ENCODE measurements at regions not wholly inside any gene's neighbourhood (a gene's known extent, or its start where the extent isn't known, plus 50 kb on each side); places are given as distances from the start of the nearest gene placed in this dataset.

DNA sequence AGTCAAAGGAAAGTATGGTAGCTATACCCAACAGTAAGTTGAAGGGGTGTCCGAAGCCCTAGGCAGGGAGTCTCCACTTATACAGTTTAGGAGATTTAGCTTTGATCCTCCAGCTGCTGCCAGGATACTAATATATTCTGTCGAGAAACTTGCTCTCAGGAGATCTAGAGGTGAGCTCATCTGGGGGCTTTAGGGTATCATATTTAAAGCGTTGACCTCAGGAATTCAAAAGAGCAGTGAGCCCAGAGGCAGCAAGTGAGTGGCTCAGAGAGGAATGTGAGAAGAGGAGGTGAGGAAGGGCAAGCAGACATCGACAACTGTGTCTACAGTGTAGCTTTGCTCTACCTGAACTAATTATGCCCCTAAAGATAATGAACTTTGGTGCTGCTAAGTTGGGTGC, 245.1 kb upstream of the LRTM1 start:
- DNase-seq: no peak

DNA sequence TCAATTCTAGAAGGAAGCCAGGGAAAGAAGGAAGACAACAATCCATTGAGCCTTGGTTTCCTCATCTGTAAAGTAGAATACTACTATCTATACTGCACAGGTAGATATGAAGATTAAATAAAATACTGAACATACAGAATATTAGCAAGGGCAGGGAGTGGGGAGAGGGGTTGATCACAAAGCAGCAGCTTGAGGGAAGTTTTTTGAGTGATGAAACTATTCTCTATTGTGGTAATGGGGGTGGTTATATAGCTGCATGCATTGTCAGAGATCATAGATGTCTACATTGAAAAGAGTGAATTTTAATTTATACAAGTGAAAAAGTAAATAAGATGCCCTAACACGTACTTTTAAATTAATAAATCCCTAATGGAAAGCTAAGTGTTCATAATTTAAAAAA, 242.6 kb upstream of the LRTM1 start:
- DNase-seq: no peak

DNA sequence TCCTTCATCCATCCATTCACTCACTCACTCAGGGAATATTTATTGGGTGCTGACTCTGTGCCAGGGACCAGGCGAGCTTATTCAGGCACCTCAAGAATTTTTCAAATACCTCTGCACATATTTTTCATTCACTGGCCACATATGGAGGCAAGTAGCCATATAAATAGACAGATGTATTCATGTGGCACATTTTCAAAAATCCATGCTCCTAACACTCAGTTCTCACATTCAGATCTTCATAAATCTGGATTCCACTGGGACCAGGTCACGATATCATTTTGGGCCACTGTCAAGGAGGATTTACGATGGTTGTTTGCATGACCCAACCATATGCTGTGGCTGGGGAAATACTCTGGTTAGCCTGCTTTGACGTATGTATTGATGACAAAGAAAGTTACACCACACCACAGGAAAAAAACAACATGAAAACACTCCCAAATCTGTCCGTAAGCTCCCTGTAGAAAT, 241.8 kb upstream of the LRTM1 start:
- no peak for DNase-seq

DNA sequence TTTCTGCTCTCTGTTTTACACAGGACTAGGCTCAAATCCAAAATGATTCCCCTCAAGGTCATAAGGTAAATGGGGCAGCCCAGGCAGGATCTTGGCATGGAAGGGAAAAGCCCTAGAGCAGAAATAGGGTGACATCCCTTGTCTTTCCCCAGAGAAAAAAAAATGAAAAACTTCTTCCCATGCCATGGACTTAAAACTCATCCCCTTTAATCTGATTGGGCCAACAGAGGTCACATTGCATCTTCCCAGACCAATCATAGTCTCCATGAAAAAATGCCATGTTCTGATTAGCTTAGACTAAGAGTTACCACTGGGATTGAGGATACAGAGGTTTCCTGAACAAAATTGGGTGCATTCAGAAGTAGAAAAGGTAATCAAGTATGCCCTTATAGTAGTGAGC, 241.3 kb upstream of the LRTM1 start:
- no peak for DNase-seq

DNA sequence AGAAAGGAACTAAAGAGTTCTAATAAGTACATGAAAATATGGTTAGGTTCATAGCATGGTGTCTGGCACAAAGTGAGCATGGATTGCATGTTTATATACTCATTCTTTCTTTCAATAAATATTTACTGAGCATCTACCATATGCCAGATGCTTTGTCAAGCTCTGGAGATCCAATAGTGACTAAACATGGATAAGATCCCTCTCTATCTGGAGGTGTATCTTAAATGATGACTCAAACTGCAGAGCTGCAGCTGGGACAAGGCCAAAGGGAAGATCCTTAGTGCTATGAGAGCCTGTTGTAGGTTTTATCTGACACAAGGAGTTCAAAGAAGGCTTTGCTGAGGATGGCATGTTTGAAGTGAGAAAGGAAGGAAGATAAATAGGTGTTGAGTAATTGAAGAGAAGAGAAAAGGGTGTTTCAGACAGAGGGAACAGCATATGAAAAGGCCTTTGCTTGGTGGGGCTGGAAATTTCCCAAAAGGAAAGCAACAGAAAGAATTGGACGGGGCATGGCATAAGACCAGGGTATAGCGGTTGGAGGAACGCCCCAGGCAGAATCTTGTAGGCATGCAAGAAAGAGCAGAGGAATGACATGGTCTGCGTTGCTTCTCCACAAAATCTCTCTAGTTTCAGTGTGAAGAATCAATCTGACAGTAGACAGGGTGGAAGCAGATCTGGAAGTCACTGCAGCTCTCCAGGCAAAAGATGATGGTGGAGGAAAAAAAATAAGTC, 239.9 kb upstream of the LRTM1 start:
- no peak for DNase-seq

DNA sequence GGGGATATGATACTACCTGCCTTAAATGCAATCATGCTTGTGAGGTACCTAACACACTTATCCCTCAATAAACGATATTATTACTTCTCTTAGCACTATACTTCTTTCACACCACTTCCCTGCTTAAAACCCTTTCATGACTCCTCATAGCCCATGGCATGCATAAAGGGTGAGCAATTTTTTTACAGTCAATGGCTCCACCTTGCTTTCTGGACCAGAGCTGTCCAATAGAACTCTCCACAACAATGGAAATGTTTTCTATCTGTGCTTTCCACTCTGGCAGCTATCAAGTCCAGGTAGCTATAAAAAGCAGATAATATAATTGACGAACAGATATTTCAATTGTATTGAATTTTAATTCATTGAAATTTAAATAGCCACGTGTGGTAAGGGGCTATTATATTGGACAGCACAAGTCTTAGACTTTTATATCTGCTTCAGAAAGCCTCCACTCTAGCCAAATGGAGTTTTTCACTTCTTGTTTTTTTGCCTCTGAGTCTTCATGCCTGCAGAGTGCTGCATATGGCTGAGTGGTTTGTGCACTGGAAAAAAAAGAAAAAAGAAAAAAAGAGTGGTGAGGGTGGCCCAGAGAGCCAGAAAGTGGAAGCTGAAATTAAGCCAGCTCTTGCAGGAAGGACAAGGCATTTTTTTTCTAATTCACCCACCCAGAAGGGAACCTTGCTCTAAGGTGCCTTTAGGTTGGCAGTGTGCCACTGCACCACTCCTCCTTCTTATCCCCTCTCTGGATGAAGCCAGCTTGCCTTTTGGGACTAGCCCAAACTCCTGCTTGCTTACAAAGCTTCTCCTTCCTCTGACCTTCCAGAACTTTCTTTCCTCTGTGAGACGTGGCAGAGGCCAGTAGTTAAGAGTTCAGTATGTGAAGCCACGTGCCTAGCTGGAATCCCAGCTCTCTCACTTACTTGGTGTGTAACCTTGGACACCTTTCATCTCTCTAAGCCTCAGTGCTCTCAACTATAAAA, 239.0 kb upstream of the LRTM1 start:
- DNase-seq: no peak

DNA sequence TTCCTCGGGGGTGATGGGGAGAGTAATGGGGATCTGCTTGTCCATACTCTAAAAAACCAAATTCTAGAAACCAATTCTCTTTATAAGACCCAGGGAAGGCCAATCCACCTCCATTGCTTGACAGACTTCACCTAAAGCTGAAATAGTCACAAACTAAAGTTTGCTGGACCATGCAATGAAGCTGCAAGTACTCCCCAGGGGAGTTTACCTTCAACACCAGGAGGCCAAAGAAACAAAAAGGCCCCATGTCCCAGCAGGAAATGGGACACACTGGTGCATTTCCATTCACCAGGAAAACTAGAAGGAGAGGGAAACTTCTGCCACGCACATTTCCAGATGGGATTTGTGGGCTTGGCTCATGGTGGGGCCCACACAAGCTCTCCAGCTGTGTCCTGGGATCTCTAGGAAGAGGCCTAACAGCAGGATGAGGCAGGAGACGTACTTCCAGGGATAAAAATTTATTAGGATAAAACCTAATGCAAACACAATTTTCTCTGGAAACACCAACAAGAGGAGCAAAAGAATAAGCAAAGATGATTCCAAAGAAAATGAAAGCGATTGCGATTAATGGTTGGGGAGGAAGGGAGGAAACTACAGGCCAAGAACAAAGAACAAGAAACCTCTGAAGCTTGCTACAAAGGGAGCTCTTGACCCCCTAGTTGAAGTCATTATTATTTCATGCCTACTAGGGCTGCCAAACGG, 238.0 kb upstream of the LRTM1 start:
- DNase-seq: no peak

DNA sequence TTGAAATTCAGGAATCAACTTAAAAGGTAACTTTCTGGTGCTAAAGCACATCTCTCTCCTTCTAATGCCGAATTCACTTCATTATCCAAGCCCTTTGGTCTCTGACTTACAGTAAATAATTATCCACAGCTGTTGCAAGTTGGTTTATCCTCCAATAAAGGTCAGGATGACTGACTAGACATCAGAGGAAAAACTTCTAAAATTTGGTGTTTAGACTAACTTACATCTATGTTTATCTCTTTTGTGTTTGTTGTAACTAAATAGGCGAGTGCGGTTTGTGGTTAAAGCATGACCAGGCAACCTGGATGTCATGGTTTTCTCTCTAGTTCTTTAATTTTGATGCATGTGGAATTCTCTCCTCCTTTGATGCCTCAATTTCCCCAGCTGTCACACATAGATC, 237.4 kb upstream of the LRTM1 start:
- DNase-seq: no peak

DNA sequence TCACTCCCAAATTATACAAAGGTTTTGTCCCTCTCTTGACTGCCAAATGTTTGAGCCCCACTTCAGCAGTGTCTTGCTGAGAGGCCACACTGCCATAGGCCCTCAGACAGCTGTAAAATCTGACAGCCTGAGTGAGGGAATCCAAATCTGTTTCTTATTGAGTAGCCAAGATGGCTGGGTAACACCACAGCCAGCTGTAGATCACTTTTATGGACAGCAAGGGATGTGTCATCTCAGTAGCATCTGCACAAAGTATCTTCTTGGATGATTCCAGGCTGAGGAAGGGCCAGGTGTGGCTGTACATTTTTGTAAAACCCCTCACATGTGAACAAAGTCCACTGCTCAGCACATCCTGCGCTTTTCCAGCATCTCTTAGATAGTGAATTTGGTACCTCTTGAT, 237.0 kb upstream of the LRTM1 start:
- no peak for DNase-seq

DNA sequence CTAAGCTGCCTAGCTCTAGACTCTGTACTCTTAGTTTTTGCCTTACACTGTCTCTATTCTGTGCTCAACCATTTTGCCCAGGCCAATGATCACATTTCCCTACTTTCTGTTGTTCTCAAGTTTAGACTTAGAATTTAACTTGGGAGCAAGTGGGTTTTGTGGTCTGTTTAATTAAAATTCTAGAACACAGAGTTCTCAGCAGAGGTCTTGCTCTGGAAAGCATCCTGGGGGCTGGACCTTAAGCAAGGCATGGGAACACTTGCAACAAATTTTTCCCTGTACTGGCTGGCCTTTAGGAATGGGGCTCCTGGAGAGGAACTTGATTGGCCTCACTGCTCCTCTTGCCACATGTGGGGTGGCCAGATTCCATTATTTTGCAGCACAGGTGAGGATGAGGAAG, 236.3 kb upstream of the LRTM1 start:
- DNase-seq: no peak

DNA sequence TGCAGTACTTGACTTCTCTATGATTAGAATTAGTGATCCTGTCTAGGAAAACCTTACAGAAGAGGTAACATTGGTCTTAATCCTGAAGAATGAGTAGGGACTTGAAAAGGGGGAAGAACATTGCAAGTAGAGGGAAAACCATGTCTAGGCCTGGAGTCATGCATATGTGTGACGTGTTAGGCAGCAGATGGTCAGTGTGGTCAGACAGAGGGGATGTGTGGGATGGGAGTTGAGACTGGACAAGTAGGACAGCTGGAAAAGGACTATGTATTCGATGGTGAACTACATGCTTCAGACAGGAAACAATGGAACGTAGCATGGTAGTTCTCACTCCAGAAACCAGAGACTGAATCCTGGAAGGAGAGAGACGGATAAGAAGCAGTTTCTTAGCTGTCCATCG, 235.6 kb upstream of the LRTM1 start:
- no peak for DNase-seq

DNA sequence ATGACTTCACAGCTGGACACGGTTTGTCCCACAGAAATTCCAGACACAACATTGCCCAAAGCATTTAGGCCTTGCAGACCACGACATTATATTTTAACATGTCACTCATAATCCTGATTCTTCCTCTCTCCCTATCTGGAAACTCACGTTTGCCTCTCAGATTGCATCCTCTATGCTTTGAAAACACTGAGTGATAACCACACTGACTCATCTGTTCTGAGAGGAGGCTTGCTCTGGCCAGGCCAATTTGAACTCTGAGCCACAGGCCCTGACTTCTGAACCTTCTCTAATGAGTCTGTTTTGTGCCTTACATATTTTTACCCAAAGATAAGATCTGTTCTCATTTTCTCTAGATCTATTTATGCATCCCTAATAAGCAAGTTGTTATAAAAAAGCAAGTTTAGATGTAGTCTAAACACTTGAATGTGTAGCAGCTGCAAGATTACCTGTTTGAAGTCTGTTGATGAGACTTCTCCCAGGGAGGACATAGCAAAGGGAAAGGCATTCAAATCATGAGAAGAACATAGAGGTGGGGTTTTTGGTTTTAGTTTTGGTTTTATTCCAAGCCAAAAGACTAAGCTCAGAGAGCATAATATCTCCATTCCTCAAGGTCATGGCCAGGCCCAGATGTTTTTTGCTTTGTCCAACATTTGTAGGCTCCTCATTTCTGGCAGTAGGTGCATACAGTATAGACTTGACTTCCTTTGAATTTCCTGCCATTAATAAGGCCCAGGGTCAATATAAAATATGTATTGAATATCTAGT, 234.4 kb upstream of the LRTM1 start:
- DNase-seq: no peak

DNA sequence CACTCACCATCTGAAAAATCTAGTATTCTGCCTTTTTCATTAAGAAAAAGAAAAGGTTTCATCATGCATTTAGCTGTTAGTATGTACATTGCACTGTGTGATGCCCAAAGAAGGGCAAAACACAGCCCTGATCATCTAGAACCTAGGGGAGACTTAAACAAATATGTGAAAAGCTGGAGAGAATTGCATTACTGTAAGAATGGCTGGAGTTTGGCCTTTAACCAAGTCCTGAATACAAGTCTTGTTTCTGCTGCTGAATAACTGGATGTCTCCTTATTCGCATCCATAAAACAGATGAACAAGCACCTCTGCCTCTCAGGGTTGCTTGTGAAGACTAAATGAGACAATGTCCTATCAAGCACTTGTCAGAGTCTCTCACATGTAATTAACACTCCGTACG, 233.4 kb upstream of the LRTM1 start:
- no peak for DNase-seq

DNA sequence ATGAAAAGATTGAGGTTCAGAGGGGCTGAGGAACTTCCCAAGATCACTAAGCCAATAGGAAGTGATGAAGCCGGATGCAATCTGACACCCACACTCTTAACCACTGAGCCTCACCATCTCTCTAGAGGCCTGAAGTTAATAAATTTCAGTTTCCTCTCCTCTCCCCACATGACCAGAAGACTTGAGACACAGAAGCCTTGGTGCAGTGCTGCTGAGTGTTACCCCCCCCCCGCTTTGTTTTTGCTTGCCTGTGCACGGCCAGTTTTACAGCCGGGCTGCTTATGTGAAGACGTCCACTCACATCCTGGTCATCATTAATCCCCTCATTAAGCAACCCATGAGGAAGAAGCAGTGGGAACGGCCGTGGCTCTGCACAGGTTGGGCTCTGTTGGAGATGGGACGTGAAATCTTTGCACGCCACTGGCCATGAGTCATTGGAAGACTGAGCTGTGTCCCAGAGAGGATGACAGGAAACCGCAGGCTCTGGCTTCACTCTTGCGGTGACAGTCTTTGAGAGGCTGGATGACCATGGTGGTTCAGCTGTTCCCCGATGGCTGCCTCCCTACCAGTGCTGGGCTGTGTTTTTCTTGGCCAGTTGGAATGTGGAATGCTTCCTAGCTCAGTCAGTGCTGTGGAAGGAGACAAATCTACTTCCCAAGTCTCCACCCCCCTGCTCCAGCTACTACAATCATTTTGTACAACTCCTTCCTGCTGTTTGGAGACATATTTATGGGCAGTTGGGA, 232.6 kb upstream of the LRTM1 start:
- no peak for DNase-seq

DNA sequence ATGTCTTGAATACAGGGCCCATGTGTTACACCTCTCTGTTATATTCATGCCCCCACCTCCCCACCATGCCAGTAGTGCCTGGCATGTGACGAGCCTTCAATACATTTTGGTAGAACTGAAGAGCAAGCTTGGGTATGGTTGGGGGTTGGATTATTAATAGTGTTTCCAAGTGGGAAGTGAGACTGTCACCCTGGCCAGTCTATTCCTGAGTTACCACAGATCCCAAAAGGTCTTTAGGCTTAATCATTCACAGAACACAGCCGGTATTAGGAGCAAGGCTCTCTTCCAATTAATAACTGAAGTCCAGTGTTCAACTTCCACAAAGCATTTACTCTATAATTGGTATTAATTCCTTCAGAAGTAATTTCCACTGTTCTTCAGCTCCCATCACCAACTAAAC, 231.9 kb upstream of the LRTM1 start:
- no peak for DNase-seq

DNA sequence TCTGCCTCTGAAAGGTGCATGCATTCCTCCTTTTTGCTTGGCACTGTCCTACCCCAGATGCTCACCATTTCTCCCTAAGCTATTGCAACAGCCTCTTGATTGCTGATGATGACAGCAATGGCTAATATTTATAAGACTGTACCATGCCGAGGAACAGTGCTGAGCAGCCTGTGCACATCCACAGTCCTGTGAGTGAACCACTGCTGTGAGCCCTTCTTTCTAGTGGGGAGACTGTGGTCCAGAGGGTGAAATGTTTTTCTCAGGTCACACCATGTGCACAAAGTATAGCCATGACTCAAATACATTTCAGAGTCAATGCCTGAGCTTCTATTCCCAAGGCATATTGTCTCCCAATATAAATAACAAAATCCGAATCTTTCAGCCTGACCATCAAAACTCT, 231.2 kb upstream of the LRTM1 start:
- DNase-seq: no peak

DNA sequence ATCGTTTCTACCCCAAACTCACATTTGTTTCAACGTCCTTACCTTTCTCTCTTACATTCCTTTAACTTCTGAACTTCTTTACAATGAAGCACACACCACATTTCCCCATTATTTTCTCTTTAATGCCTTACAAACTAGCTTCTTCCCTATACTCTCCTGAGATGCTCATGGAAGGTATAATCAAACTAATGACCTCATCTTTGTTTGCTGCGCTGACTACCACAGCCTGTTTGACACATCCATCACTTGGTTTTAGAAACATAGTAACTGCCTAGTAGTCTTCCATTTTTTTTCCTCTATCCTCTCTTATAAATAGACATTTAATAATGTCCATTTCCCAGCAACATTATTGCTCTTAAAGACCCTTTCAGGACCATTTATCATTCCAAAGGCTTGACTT, 230.5 kb upstream of the LRTM1 start:
- peak; percentile 2 for DNase-seq

DNA sequence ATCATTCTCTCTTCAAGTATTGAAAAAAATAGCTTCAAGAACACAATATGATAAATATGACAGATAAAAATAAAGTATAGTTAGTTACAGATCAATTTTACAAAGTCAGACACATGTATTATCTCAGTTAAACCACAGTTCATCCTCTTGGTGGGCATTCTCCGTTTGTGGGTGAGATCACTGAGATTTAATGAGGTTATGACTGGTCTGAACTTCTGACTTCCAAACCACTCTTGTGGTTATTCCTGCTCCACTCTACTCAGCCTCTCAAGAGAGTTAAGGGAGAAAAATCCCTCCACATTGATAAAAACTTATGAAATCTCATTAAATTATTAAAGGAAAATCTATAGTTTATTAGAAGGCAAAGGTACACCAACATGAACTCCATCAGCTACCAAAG, 229.9 kb upstream of the LRTM1 start:
- no peak for DNase-seq

DNA sequence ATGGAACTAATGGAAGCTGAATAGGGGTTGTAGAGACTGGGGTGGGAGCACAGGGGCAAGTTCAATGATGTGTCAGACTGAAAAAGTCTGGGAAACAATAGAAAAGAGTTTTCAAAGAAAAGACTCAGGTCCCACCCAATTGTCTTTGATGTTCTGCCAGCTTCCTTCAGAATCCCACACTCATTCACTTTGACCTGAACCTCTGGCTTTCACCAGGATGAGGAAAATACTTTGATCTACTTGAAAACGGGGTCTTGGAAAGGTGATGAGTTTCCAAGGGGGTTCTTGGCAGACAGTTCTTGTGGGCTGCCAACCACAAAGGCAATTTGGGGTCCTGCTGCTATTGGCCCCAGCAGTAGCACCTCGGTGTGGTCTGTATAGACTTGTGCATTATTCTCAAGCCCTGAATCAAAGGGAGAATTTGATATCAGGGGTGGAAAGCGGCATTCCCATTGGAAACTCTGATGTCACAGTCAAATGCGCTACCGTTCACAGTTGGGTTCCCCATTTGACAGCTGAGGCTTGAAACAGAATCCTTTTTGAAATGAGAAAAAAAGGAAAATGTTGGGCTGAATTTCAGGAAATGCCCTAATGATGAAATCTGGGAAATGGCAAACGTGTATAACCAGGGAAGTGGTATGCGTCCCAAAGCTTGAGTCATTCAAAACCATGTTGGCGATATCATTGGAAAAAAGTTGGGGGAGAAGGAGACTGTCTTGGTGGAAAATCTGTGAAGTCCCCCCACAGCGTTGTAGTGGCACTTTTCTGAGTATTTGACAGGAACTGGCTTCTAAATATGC, 229.2 kb upstream of the LRTM1 start:
- no peak for DNase-seq

DNA sequence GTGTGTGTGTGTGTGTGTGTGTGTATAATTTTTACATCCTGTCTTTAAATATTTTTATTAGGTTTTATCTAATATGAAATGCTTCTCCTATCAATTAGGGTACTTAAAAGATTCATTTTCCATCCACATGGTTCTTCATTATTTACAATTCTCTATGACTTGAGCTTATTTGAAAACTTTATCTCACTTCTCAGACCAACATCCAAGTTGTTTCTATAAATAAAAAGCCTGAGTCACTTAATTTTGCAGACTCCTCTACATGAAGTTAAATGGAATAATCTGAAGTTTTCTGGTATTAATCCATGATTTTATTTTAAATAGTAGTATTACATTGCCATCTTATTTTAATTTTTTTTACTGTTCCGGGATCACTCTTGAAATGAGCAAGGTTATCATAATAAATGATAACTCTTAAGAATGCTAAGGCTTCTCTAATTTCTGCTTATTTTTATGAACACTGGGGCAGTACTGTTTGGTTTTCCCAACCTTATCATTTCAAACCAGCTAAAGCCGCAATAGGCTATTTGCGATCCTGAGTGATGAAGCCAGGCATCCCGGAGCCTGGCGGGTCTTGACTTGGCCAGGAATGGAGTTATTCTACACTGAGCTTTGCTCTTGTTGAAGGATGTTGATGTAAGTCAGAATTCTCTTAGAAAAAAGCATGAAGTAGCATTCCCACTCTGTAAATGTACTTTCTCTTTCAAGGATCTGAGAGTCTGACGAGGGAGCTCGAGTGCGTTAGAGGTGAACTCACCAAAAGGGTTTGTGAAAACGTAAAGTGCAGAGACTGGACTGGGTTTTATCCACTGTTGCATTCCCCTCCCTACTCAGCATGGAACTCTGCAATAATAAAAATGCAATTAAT, 220.2 kb upstream of the LRTM1 start:
- no peak for DNase-seq
